ENCODE measurements at regions not wholly inside any gene's neighbourhood (a gene's known extent, or its start where the extent isn't known, plus 50 kb on each side); places are given as distances from the start of the nearest gene placed in this dataset.

GRCh38 chr1:214899908-214900460 is 182.6 kb upstream of the KCNK2 start:
- peak overlapping the region; percentile 45; the same call in 1 of the 3 replicates for H2BK15ac ChIP-seq (ENCODE audit: low read depth, low read length)
- no peak overlapping the region for H3K23ac ChIP-seq (ENCODE audit: low read depth, low read length)
- H3K4ac ChIP-seq (ENCODE audit: low read depth, low read length) = peak overlapping the region; percentile 17; the same call in 1 of the 2 replicates
- no peaks in the 10 kb centered on the region for H3K36me3 ChIP-seq (ENCODE audit: control insufficient read depth, insufficient read depth, low read length)
- in situ Hi-C loops (cut with MboI; ENCODE audit: low sequenced_read_pairs) (no loop called here), dilution Hi-C loops (cut with HindIII; ENCODE audit: low sequenced_read_pairs, unreplicated experiment) (no loop called here), intact Hi-C loops (cut with micrococcal nuclease) (loop anchor here (5.0 kb wide), 1 partner anchor 108 kb away; no protein-coding TSS in a partner anchor)
- no peaks in the 10 kb centered on the region for H3K79me1 ChIP-seq (ENCODE audit: low read depth in 1 of 2, low read length in 2 of 2)
- peak overlapping the region; percentile 9; the same call in 1 of the 2 replicates for H3K18ac ChIP-seq (ENCODE audit: low read depth, low read length)
- CTCF ChIA-PET = interaction anchor here (1.2 kb wide), 1 partner anchor 8 kb away, joined by 4 read pairs; no protein-coding TSS in a partner anchor
- H3K56ac ChIP-seq (ENCODE audit: extremely low read depth, insufficient read depth, low read length) = no peak overlapping the region
- H3K9me3 ChIP-seq (ENCODE audit: control insufficient read depth, insufficient read depth, low read length) = no peaks in the 10 kb centered on the region
- no peak overlapping the region for H2AK9ac ChIP-seq (replicated peaks; ENCODE audit: low read depth, low read length, poor library complexity)
- H2AK5ac ChIP-seq (ENCODE audit: low read depth, low read length) = no peak overlapping the region
- H2BK120ac ChIP-seq (ENCODE audit: low read depth, low read length) = peak overlapping the region; percentile 48
- H3K9me1 ChIP-seq (ENCODE audit: insufficient read depth, low read length) = no peaks in the 10 kb centered on the region
- peak overlapping the region; percentile 48; the same call in 1 of the 2 replicates for H3K14ac ChIP-seq (replicated peaks; ENCODE audit: low read depth, low read length)
- peaks cover 9% of the 10 kb centered on the region; the same call in 1 of the 2 replicates for H3K4me1 ChIP-seq (ENCODE audit: control insufficient read depth, insufficient read depth, low read length)
- H4K91ac ChIP-seq (ENCODE audit: insufficient read depth, low read depth, low read length) = no peak overlapping the region
- peak overlapping the region; percentile 78 for H2BK5ac ChIP-seq (ENCODE audit: low read depth, low read length, poor library complexity, severe bottlenecking)
- H3K9ac ChIP-seq (ENCODE audit: low read depth, low read length) = no peak overlapping the region
- H3K4me3 ChIP-seq (ENCODE audit: insufficient read depth, low read depth, low read length) = no peak overlapping the region
- H4K20me1 ChIP-seq (ENCODE audit: insufficient read depth, low read length) = no peaks in the 10 kb centered on the region
- H2BK20ac ChIP-seq (ENCODE audit: low read depth, low read length) = peak overlapping the region; percentile 60; the same call in 1 of the 2 replicates
- H2AFZ ChIP-seq (replicated peaks; ENCODE audit: low read length, poor library complexity) = no peak overlapping the region
- no peaks in the 10 kb centered on the region for H3K27me3 ChIP-seq (ENCODE audit: control insufficient read depth, insufficient read depth, low read length)
- H3K4me2 ChIP-seq (ENCODE audit: low read depth, low read length) = no peak overlapping the region; the same call in 1 of the 2 replicates
- H4K5ac ChIP-seq (ENCODE audit: low read depth, low read length) = no peak overlapping the region
- H4K8ac ChIP-seq (ENCODE audit: low read depth in 2 of 2, low read length in 2 of 2) = peak overlapping the region in 1 of 2 experiments; percentile 16; a peak in 1 of 4 replicates
- H3K27ac ChIP-seq (ENCODE audit: insufficient read depth, low read length) = no peak overlapping the region
- TF ChIP-seq RCOR1 (IDR thresholded peaks at IDR 0.05; ENCODE audit: insufficient replicate concordance, low read length) (no peak), MAZ (IDR thresholded peaks at IDR 0.05; ENCODE audit: borderline replicate concordance, low read depth, low read length) (no peak), POLR2A (IDR thresholded peaks at IDR 0.05; ENCODE audit: low read depth, low read length) (no peak), BHLHE40 (IDR thresholded peaks at IDR 0.05; ENCODE audit: low read depth, low read length) (no peak), CTCF (conservative IDR thresholded peaks at IDR 0.05; ENCODE audit: low read depth, low read length) (no peak), USF2 (IDR thresholded peaks at IDR 0.05; ENCODE audit: low read depth, low read length) (no peak), CEBPB (IDR thresholded peaks at IDR 0.05; ENCODE audit: low read depth, low read length) (no peak), SMC3 (IDR thresholded peaks at IDR 0.05; ENCODE audit: low read depth, low read length) (no peak), NFE2L2 (IDR thresholded peaks at IDR 0.05; ENCODE audit: low read depth, low read length) (no peak), ELK1 (IDR thresholded peaks at IDR 0.05; ENCODE audit: borderline replicate concordance, low read depth, low read length) (no peak), MAFK (IDR thresholded peaks at IDR 0.05; ENCODE audit: low read depth, low read length) (no peak), CHD1 (IDR thresholded peaks at IDR 0.05; ENCODE audit: low read depth, low read length) (no peak), RAD21 (IDR thresholded peaks at IDR 0.05; ENCODE audit: low read length) (no peak), FOS (IDR thresholded peaks at IDR 0.05; ENCODE audit: low read depth, low read length) (no peak), MXI1 (IDR thresholded peaks at IDR 0.05; ENCODE audit: borderline replicate concordance, low read depth, low read length) (no peak), RFX5 (IDR thresholded peaks at IDR 0.05; ENCODE audit: low read depth, low read length) (no peak)
- BruUV-seq (replicated peaks) = no TSS peak
- ATAC-seq (ENCODE audit: low read depth) = peak; percentile 35; the same call in 1 of the 2 replicates
- peak; percentile 52 for DNase-seq
- POLR2A ChIA-PET (ENCODE audit: unreplicated experiment) = no interaction called here

Data from IMR-90 (cell line).